ENCODE measurements at regions not wholly inside any gene's neighbourhood (a gene's known extent, or its start where the extent isn't known, plus 50 kb on each side); places are given as distances from the start of the nearest gene placed in this dataset.
A peak's percentile ranks its signal among the peaks of the same experiment; 100 is the strongest.

DNA sequence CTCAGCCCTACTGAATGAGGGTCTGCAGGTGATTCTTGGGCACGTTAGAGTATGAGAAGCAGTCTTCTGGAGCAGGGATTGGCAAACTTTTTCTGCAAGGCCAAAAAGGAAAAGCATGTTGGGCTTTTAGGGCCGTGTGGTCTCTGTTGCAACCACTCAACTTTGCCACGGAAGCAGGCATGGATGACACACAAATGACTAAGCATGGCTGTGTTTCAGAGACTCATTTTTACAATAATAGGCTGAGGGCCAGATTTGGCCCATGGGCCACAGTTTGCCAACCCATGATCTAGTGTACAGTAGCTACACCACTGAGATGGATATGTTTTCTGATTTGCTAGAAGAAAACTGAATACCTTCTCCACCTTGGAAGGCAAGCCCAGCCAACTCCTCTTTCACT lies 66.1 kb upstream of the PRICKLE2 start:
- H3K4me3 ChIP-seq, result no peak overlapping the region
- H3K36me3 ChIP-seq, result no peaks in the 10 kb centered on the region
- peak; percentile 75 for DNase-seq
- no peaks in the 10 kb centered on the region for H3K9me3 ChIP-seq
- no peaks in the 10 kb centered on the region for H3K27me3 ChIP-seq

DNA sequence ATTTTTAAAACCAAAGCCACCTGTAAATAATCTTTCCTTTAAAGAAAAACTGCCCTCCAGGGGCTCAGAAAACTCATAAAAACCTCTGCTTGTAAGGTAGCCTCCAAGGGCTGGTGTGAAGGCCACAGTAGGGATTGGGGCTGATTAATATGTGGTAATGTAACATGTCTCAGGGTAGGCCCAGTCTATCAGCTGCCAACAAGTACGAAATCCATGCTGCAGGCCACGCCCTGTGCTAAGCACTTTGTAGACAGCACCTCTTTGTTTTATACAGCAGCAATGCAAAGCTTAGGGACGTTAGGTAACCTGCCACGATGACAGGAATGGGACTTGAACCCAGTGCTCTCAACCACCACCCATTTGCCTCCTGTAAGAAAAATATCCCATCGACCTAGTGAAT lies 65.6 kb upstream of the PRICKLE2 start:
- Histone ChIP-seq H3K9me3 (no peaks in the 10 kb centered on the region), H3K4me3 (no peak overlapping the region), H3K36me3 (no peaks in the 10 kb centered on the region), H3K27me3 (no peaks in the 10 kb centered on the region)
- peak; percentile 30 for DNase-seq

DNA sequence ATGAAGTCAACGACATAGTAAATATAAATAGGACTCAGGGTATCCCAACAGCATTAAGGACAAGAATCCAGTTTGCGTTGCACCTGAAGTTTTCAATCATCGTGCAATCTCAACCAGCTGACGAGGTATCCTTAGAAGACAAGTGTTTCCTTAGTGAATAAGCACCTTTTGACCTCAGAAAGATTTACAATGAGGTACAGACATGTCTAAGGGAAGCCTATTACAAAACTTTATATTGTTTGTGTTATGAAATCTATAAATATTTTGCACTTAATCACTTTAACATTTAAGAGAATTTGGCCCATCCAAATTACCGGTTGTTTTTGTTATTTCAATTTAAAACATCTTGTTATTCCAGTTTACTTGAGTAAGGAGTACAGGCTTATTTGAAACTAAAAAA lies 64.9 kb upstream of the PRICKLE2 start:
- Histone ChIP-seq H3K4me3 (no peak overlapping the region), H3K9me3 (no peaks in the 10 kb centered on the region)
- DNase-seq, result no peak

DNA sequence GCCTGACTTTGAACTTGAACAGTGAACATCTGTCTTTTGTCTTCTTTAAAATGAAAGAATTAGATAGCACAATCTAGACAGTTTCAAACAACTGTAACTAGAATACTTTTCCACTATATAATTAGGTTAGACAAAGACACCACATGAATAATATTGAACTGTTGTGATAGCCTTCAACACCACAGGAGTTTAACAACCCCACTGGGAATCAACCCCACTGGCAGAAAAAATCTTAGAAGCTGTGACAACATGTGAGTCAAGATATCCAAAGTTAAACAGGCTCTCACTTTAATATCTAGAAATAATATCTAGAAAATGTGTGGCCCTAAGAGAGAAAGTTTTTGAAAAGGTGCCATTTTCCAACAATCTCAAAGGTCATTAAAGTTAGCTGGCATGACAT lies 64.4 kb upstream of the PRICKLE2 start:
- Histone ChIP-seq H3K4me3 (no peak overlapping the region), H3K36me3 (no peaks in the 10 kb centered on the region), H3K9me3 (no peaks in the 10 kb centered on the region), H3K27me3 (no peaks in the 10 kb centered on the region)
- no peak for DNase-seq

More for the DNA sequence above, 64.9 kb upstream of the PRICKLE2 start:
- Histone ChIP-seq H3K36me3 (no peaks in the 10 kb centered on the region), H3K27me3 (no peaks in the 10 kb centered on the region)

DNA sequence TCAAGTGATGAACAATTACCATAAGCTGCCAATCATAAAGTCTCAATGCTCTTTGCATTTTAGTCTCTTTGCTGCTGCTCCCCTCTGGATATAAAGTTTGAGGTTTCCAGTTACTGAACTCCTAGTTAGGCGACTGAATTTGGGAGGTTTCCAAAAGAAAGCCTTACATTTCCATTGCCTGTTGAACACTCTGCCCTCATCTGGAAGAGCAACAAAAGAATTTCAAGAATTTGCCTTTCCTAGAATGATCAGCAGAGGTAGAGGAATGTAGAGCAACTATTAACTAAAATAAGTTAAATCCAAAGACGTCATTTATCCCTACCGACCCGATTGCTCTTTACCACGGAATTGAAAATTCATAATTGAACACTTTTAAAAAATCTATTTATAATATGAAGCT lies 53.4 kb upstream of the PRICKLE2 start:
- Histone ChIP-seq H3K4me3 (no peak overlapping the region), H3K36me3 (no peaks in the 10 kb centered on the region), H3K27me3 (no peaks in the 10 kb centered on the region), H3K9me3 (no peaks in the 10 kb centered on the region)
- no peak for DNase-seq

DNA sequence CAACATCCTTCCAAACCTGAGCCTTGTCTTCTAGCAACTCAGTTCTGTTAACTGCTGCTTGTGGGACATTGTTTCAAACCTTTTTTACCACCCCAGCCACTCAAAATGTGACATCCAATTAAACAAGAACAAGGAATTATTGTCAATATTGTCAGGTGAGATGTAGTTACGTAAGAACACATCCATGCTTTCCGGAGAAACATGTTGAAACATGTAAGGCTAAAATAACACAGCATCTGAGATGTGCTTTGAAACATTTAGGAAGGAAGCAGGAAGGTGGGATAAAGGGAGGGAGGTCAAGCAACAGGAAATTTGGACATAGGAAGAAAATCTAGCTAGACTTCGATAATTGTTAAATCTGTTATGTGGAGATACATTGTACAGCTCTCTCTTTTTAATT lies 50.9 kb upstream of the PRICKLE2 start:
- Histone ChIP-seq H3K36me3 (no peaks in the 10 kb centered on the region), H3K4me3 (no peak overlapping the region), H3K9me3 (no peaks in the 10 kb centered on the region), H3K27me3 (no peaks in the 10 kb centered on the region)
- no peak for DNase-seq
